MM.1S (cell line): ENCODE measurements at regions not wholly inside any gene's neighbourhood (a gene's known extent, or its start where the extent isn't known, plus 50 kb on each side); places are given as distances from the start of the nearest gene placed in this dataset.

Source experiments
- DNase-seq: peaks from one replicate; pipeline ENCODE4 v3.0.0-alpha.2; 2015
- H2AFZ ChIP-seq: fragments of 300-600 bp; sonication (generic); 2 replicates; pipeline ENCODE4 v1.6.0; 2016; ENCODE audit warnings: antibody characterized with exemption, low read length
- H3F3A ChIP-seq: fragments of 300-600 bp; sonication (generic); 2 replicates; pipeline ENCODE4 v1.6.1; 2016; ENCODE audit warnings: mild to moderate bottlenecking, antibody characterized with exemption, low read length, moderate library complexity, mixed read lengths; ENCODE audit not compliant: insufficient read depth
- H3K27ac ChIP-seq: fragments of 300-600 bp; sonication (generic); 2 replicates; pipeline ENCODE4 v1.5.1; 2016; ENCODE audit warnings: mild to moderate bottlenecking, low read length
- H3K27me3 ChIP-seq: fragments of 300-600 bp; sonication (generic); replicated peaks from 2 replicates; pipeline ENCODE4 v1.6.0; 2016; ENCODE audit warnings: low read length; ENCODE audit not compliant: insufficient read depth
- H3K36me3 ChIP-seq: fragments of 300-600 bp; sonication (generic); replicated peaks from 2 replicates; pipeline ENCODE4 v1.6.1; 2016; ENCODE audit warnings: mild to moderate bottlenecking, low read length, mixed read lengths; ENCODE audit not compliant: insufficient read depth
- H3K4me1 ChIP-seq: fragments of 300-600 bp; sonication (generic); 2 replicates; pipeline ENCODE4 v1.6.1; 2016; ENCODE audit warnings: low read length, mixed read lengths
- H3K4me2 ChIP-seq: fragments of 300-600 bp; sonication (generic); 2 replicates; pipeline ENCODE4 v1.6.0; 2016; ENCODE audit warnings: low read depth, low read length
- H3K4me3 ChIP-seq: fragments of 300-600 bp; sonication (generic); 2 replicates; pipeline ENCODE4 v1.5.1; 2016; ENCODE audit warnings: low read length, mixed read lengths
- H3K79me2 ChIP-seq: fragments of 300-600 bp; sonication (generic); 2 replicates; pipeline ENCODE4 v1.6.1; 2016; ENCODE audit warnings: mixed run types, low read length, mixed read lengths
- H3K9ac ChIP-seq: fragments of 300-600 bp; sonication (generic); 2 replicates; pipeline ENCODE4 v1.6.1; 2016; ENCODE audit warnings: low read length, mixed read lengths
- H3K9me2 ChIP-seq: fragments of 300-600 bp; sonication (generic); replicated peaks from 2 replicates; pipeline ENCODE4 v1.6.1; 2016; ENCODE audit warnings: mild to moderate bottlenecking, low read length, mixed read lengths; ENCODE audit not compliant: insufficient read depth
- H3K9me3 ChIP-seq: fragments of 300-600 bp; sonication (generic); replicated peaks from 2 replicates; pipeline ENCODE4 v1.6.1; 2016; ENCODE audit warnings: mild to moderate bottlenecking, low read length, mixed read lengths; ENCODE audit not compliant: insufficient read depth
- H4K20me1 ChIP-seq: fragments of 300-600 bp; sonication (generic); 2 replicates; pipeline ENCODE4 v1.6.1; 2016; ENCODE audit warnings: mild to moderate bottlenecking, low read length, moderate library complexity, mixed read lengths; ENCODE audit not compliant: insufficient read depth
- CTCF ChIP-seq: fragments of 300-600 bp; sonication (generic); IDR thresholded peaks from 2 replicates; pipeline ENCODE4 v1.5.1; 2016; ENCODE audit warnings: antibody characterized with exemption, low read length, mixed read lengths
- EZH2 ChIP-seq: fragments of 300-600 bp; sonication (generic); optimal IDR thresholded peaks from 2 replicates; pipeline ENCODE3; 2017; ENCODE audit warnings: low read depth, mild to moderate bottlenecking, antibody characterized with exemption, low read length, mixed read lengths
- EZH2phosphoT487 ChIP-seq: fragments of 300-600 bp; sonication (generic); IDR thresholded peaks from 2 replicates; pipeline ENCODE4 v1.6.1; 2018; ENCODE audit warnings: antibody characterized with exemption, low read length

GRCh38 chr2:139720056-139720455, 939.9 kb upstream of the NXPH2 start:
- Histone ChIP-seq H3K27me3 (no peaks in the 10 kb centered on the region), H3K4me3 (no peak overlapping the region), H3K4me1 (0 out of 2 replicates have a peak, but pooled peaks cover 4% of the 10 kb centered on the region), H3K79me2 (no peaks in the 10 kb centered on the region), H3K4me2 (no peak overlapping the region), H3K27ac (no peak overlapping the region), H3F3A (no peaks in the 10 kb centered on the region), H3K9ac (no peak overlapping the region), H3K9me2 (no peaks in the 10 kb centered on the region), H3K9me3 (no peaks in the 10 kb centered on the region), H4K20me1 (no peaks in the 10 kb centered on the region), H3K36me3 (no peaks in the 10 kb centered on the region), H2AFZ (no peak overlapping the region)
- TF ChIP-seq CTCF: no peak
- TF ChIP-seq EZH2: no peak
- no peak for TF ChIP-seq EZH2phosphoT487
- DNase-seq: no peak

DNA sequence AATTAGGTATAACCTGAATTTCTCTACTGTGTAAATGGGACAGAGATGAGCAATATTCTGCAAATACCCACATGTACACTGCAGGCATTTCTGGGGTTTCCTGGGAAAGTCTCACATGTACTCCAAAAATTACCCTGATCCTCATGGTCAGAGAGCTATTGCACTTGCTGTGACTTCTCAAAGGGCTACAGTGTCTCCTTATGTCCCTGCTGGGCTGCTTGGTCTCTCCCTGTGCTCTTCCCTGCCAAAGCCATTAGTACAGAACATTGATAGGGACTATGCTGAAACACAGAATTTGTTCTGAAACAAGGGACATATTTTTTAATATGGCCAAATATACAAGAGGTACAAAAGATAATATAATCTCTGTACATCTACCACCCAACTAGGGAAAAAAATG, 924.4 kb upstream of the NXPH2 start:
- no peak overlapping the region for H3K9ac ChIP-seq
- H3F3A ChIP-seq: no peaks in the 10 kb centered on the region
- no peak overlapping the region for H3K27ac ChIP-seq
- H3K36me3 ChIP-seq: no peaks in the 10 kb centered on the region
- H3K9me3 ChIP-seq: no peaks in the 10 kb centered on the region
- no peak overlapping the region for H2AFZ ChIP-seq
- DNase-seq: no peak
- H4K20me1 ChIP-seq: no peaks in the 10 kb centered on the region
- H3K4me2 ChIP-seq: no peak overlapping the region
- no peak overlapping the region for H3K4me3 ChIP-seq
- no peaks in the 10 kb centered on the region for H3K79me2 ChIP-seq
- no peaks in the 10 kb centered on the region for H3K27me3 ChIP-seq
- H3K9me2 ChIP-seq: no peaks in the 10 kb centered on the region
- no peak for TF ChIP-seq CTCF
- no peak for TF ChIP-seq EZH2
- TF ChIP-seq EZH2phosphoT487: no peak
- H3K4me1 ChIP-seq: no peaks in the 10 kb centered on the region

DNA sequence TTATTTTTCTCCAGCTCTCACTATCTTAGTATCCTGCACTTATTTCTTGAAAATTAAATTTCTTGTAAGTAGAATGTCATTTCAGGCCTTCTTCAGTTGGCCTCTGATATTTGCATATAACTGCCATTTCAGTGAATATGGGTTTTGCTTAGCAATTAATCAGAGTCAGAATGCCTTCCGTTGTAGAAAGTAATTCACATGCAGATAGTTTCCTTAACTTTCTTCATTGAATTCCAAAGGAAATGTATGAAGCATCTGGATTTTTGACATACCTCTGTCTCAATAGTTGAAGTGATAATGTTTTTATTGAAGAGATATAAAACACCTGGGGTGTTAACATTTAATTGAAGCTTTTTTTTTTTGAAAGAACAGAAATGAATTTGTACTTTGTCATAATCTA, 914.1 kb upstream of the NXPH2 start:
- no peaks in the 10 kb centered on the region for H4K20me1 ChIP-seq

More for the DNA sequence above, 914.1 kb upstream of the NXPH2 start:
- Histone ChIP-seq H3K27ac (no peak overlapping the region), H3K27me3 (no peaks in the 10 kb centered on the region), H3K9ac (no peak overlapping the region), H3K4me3 (no peak overlapping the region), H3F3A (no peaks in the 10 kb centered on the region), H3K79me2 (no peaks in the 10 kb centered on the region), H3K4me1 (no peaks in the 10 kb centered on the region), H2AFZ (no peak overlapping the region), H3K36me3 (no peaks in the 10 kb centered on the region), H3K4me2 (no peak overlapping the region), H3K9me3 (no peaks in the 10 kb centered on the region), H3K9me2 (no peaks in the 10 kb centered on the region)
- TF ChIP-seq EZH2phosphoT487: no peak
- no peak for TF ChIP-seq EZH2
- no peak for TF ChIP-seq CTCF
- DNase-seq: no peak
